CD14-positive monocyte (primary cell): ENCODE measurements at regions not wholly inside any gene's neighbourhood (a gene's known extent, or its start where the extent isn't known, plus 50 kb on each side); places are given as distances from the start of the nearest gene placed in this dataset.

Source experiments
- DNase-seq, 3 donors: peaks; one replicate each; pipeline ENCODE4 v3.0.0-alpha.2; 2011 to 2022
- H2AFZ ChIP-seq: 2 replicates; pipeline ENCODE4 v1.6.0; 2012; ENCODE audit warnings: mild to moderate bottlenecking, low read depth, low read length, inconsistent platforms; ENCODE audit not compliant: insufficient read depth, poor library complexity, severe bottlenecking
- H3K27ac ChIP-seq, 2 donors: 1 replicate in 1 of 2; 2 replicates in 1 of 2; pipeline ENCODE4 v1.5.1; 2012 to 2013; ENCODE audit warnings: low read length in 2 of 2, control low read depth in 1 of 2, inconsistent platforms in 1 of 2, low read depth in 1 of 2, mild to moderate bottlenecking in 1 of 2
- H3K27me3 ChIP-seq, 2 donors: one replicate each; pipeline versions ENCODE4 v1.6.0 to v1.6.1; 2011 to 2013; ENCODE audit warnings: low read length in 2 of 2; ENCODE audit not compliant: control insufficient read depth in 2 of 2, insufficient read depth in 2 of 2
- H3K36me3 ChIP-seq, 2 donors: replicated peaks in 1 of 2; 1 replicate in 1 of 2; 2 replicates in 1 of 2; pipeline versions ENCODE4 v1.5.1 to v1.6.1; 2012 to 2013; ENCODE audit warnings: low read length in 2 of 2, control low read depth in 1 of 2, inconsistent platforms in 1 of 2, mild to moderate bottlenecking in 1 of 2; ENCODE audit not compliant: insufficient read depth in 2 of 2, control insufficient read depth in 1 of 2
- H3K4me1 ChIP-seq, 2 donors: 1 replicate in 1 of 2; 2 replicates in 1 of 2; pipeline versions ENCODE4 v1.5.1 to v1.6.1; 2012 to 2013; ENCODE audit warnings: low read length in 2 of 2, control low read depth in 1 of 2, inconsistent platforms in 1 of 2, mild to moderate bottlenecking in 1 of 2, moderate library complexity in 1 of 2; ENCODE audit not compliant: insufficient read depth in 2 of 2, control insufficient read depth in 1 of 2
- H3K4me2 ChIP-seq: replicated peaks from 2 replicates; pipeline ENCODE3; 2012; ENCODE audit warnings: low read length, moderate library complexity, mild to moderate bottlenecking; ENCODE audit not compliant: poor library complexity, severe bottlenecking; ENCODE audit errors: extremely low read depth
- H3K4me3 ChIP-seq, 3 experiments: fragments of 200-600 bp in 1 of 3; sonication (generic) in 1 of 3; replicated peaks in 1 of 3; 1 replicate in 2 of 3; 2 replicates in 1 of 3; pipeline ENCODE4 v1.5.1; 2011 to 2013; ENCODE audit warnings: low read length in 3 of 3, mild to moderate bottlenecking in 3 of 3, control low read depth in 2 of 3, low read depth in 2 of 3, inconsistent platforms in 1 of 3, moderate library complexity in 1 of 3
- H3K79me2 ChIP-seq: 2 replicates; pipeline ENCODE4 v1.6.0; 2012; ENCODE audit warnings: mild to moderate bottlenecking, control low read depth, inconsistent platforms, low read length, moderate library complexity; ENCODE audit not compliant: insufficient read depth
- H3K9ac ChIP-seq: 2 replicates; pipeline ENCODE4 v1.6.0; 2017; ENCODE audit warnings: low read length, mild to moderate bottlenecking; ENCODE audit not compliant: insufficient read depth, poor library complexity, severe bottlenecking
- H3K9me3 ChIP-seq, 2 donors: replicated peaks in 1 of 2; 1 replicate in 1 of 2; 2 replicates in 1 of 2; pipeline versions ENCODE4 v1.5.1 to v1.6.1; 2012 to 2013; ENCODE audit warnings: low read length in 2 of 2, control low read depth in 1 of 2; ENCODE audit not compliant: control insufficient read depth in 1 of 2, insufficient read depth in 1 of 2
- H4K20me1 ChIP-seq: 2 replicates; pipeline ENCODE4 v1.6.0; 2012; ENCODE audit warnings: mild to moderate bottlenecking, low read length, control low read depth, moderate library complexity; ENCODE audit not compliant: insufficient read depth
- H3K27ac Mint-ChIP-seq, 7 donors: one replicate each; pipeline ENCODE4 v1.8.0; 2020; ENCODE audit warnings: mild to moderate bottlenecking in 7 of 7, mixed read lengths in 7 of 7, moderate library complexity in 6 of 7, inconsistent platforms in 2 of 7
- H3K27me3 Mint-ChIP-seq, 3 donors: one replicate each; pipeline ENCODE4 v1.8.0; 2021 to 2022; ENCODE audit warnings: low read depth in 3 of 3, mild to moderate bottlenecking in 3 of 3, mixed read lengths in 3 of 3, moderate library complexity in 3 of 3, inconsistent platforms in 1 of 3
- H3K36me3 Mint-ChIP-seq, 2 donors: one replicate each; pipeline ENCODE4 v1.8.0; 2020; ENCODE audit warnings: mixed read lengths in 2 of 2, inconsistent platforms in 1 of 2, mild to moderate bottlenecking in 1 of 2
- H3K4me1 Mint-ChIP-seq: one replicate; pipeline ENCODE4 v1.8.0; 2020; ENCODE audit warnings: mild to moderate bottlenecking, mixed read lengths
- H3K4me3 Mint-ChIP-seq, 2 donors: one replicate each; pipeline ENCODE4 v1.8.0; 2020; ENCODE audit warnings: mild to moderate bottlenecking in 2 of 2, mixed read lengths in 2 of 2, moderate library complexity in 1 of 2
- H3K9me3 Mint-ChIP-seq, 7 donors: one replicate each; pipeline ENCODE4 v1.8.0; 2020 to 2022; ENCODE audit warnings: mixed read lengths in 7 of 7, mild to moderate bottlenecking in 6 of 7, moderate library complexity in 6 of 7, inconsistent platforms in 2 of 7
- WGBS: methylation state at CpG from one replicate; pipeline ENCODE4 v1.1.5; 2013; ENCODE audit warnings: missing lambda C conversion rate; ENCODE audit not compliant: insufficient coverage; 5-methylcytosine and 5-hydroxymethylcytosine counted together
- intact Hi-C, 2 donors: fragments of 100-400 bp; cut with micrococcal nuclease; formaldehyde crosslinking; loops; one replicate each; pipeline versions ENCODE4 v1.15.0 to v1.15.1; 2023
- TF ChIP-seq, protein P1 (sequence below): fragments of 200-600 bp; IDR thresholded peaks from one replicate; pipeline ENCODE4 v1.8.0; 2022; ENCODE audit warnings: antibody characterized with exemption, mild to moderate bottlenecking

DNA sequence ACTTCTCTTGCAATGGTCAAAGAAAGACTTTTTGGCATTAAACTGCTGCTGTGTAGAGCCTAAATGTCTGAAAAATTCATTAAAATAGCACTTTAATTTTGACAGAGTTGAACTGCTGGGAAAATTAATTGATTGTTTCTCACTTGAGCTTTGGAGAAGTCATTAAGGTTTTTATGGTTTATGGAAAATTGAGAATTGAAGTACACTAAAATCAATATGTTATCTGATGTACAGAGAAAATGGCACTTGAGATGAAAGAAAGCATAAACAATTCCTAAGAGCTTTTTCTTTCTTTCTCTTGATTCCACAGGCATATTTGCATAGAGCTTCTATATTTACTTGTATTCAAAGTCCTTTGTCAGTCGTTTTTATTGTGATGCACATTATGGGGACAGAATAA lies 188.5 kb upstream of the CAND1 start:
- H3K4me3 ChIP-seq: no peak overlapping the region
- H3K4me2 ChIP-seq: no peak overlapping the region
- no peaks in the 10 kb centered on the region for H3K36me3 ChIP-seq
- H4K20me1 ChIP-seq: no peaks in the 10 kb centered on the region
- H3K36me3 Mint-ChIP-seq: no peaks in the 10 kb centered on the region
- no CpG with 5 or more reads among the region's 1 CpG for WGBS
- no peak overlapping the region for H2AFZ ChIP-seq
- no peaks in the 10 kb centered on the region for H3K4me1 ChIP-seq
- no peak overlapping the region for H3K27ac Mint-ChIP-seq
- H3K9me3 ChIP-seq: no peaks in the 10 kb centered on the region
- H3K79me2 ChIP-seq: no peaks in the 10 kb centered on the region
- no peaks in the 10 kb centered on the region for H3K9me3 Mint-ChIP-seq
- no peak overlapping the region for H3K9ac ChIP-seq
- DNase-seq: no peak
- no peak overlapping the region for H3K4me3 Mint-ChIP-seq
- no peak overlapping the region for H3K27ac ChIP-seq
- H3K4me1 Mint-ChIP-seq: no peaks in the 10 kb centered on the region
- peaks cover 5 to 8% (median 7%) of the 10 kb centered on the region in 3 donors for H3K27me3 Mint-ChIP-seq
- intact Hi-C loops: no loop called here
- TF ChIP-seq, protein P1, sequence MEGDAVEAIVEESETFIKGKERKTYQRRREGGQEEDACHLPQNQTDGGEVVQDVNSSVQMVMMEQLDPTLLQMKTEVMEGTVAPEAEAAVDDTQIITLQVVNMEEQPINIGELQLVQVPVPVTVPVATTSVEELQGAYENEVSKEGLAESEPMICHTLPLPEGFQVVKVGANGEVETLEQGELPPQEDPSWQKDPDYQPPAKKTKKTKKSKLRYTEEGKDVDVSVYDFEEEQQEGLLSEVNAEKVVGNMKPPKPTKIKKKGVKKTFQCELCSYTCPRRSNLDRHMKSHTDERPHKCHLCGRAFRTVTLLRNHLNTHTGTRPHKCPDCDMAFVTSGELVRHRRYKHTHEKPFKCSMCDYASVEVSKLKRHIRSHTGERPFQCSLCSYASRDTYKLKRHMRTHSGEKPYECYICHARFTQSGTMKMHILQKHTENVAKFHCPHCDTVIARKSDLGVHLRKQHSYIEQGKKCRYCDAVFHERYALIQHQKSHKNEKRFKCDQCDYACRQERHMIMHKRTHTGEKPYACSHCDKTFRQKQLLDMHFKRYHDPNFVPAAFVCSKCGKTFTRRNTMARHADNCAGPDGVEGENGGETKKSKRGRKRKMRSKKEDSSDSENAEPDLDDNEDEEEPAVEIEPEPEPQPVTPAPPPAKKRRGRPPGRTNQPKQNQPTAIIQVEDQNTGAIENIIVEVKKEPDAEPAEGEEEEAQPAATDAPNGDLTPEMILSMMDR: no peak
- peaks cover 6% of the 10 kb centered on the region in 2 donors for H3K27me3 ChIP-seq

DNA sequence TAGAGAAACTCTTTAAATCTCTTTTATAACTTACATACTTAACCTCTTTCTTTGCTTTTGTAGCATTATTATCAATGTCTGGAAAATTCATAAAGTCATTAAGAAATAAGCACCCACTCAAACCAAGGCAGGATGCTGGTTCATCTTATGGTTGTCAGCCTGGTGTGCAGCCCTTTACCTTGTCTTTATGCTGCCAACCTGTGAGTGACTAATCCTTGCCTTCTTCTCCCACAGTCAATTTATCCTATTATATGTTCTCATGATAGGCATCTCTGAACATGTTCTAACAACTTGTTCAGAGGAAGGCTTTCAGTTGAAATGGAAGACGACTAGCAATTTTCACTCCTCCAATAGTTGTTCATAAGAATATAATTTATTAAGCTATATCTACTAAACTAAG lies 186.9 kb upstream of the CAND1 start:
- no peak overlapping the region for H2AFZ ChIP-seq
- Mint-ChIP-seq H3K36me3 (no peaks in the 10 kb centered on the region), H3K9me3 (no peaks in the 10 kb centered on the region), H3K27me3 (peaks cover 2 to 9% (median 5%) of the 10 kb centered on the region in 3 donors), H3K4me3 (no peak overlapping the region), H3K27ac (no peak overlapping the region), H3K4me1 (no peaks in the 10 kb centered on the region)
- no peak overlapping the region for H3K9ac ChIP-seq
- H3K4me1 ChIP-seq: no peaks in the 10 kb centered on the region
- no peaks in the 10 kb centered on the region for H3K36me3 ChIP-seq
- no peak overlapping the region for H3K4me2 ChIP-seq
- no peak overlapping the region for H3K4me3 ChIP-seq
- H3K27ac ChIP-seq: no peak overlapping the region
- TF ChIP-seq, protein P1: no peak
- no peaks in the 10 kb centered on the region for H3K79me2 ChIP-seq
- intact Hi-C loops: no loop called here
- no peak for DNase-seq
- H3K9me3 ChIP-seq: no peaks in the 10 kb centered on the region
- H4K20me1 ChIP-seq: no peaks in the 10 kb centered on the region
- no CpG with 5 or more reads among the region's 1 CpG for WGBS
- peaks cover 3 to 6% of the 10 kb centered on the region in 2 donors for H3K27me3 ChIP-seq
